HT1080 (cell line): ENCODE measurements at regions not wholly inside any gene's neighbourhood (a gene's known extent, or its start where the extent isn't known, plus 50 kb on each side); places are given as distances from the start of the nearest gene placed in this dataset.
A peak's percentile ranks its signal among the peaks of the same experiment; 100 is the strongest.
"Not testable (repeated sequence)": the region's sequence is repeated elsewhere in the genome, so short reads cannot be mapped to it uniquely, and the experiment has no call there.

Experiments
- DNase-seq: peaks from one replicate; pipeline ENCODE4 v3.0.0-alpha.2; 2015; ENCODE audit warnings: low read depth

GRCh38 chr4:161329852-161330251 lies 833.9 kb downstream of the FSTL5 start:
- no peak for DNase-seq

- DNase-seq: no peak
Observed at GRCh38 chr4:161321706-161322105, 842.1 kb downstream of the FSTL5 start.

- DNase-seq: peak; percentile 15
Observed at GRCh38 chr4:161320377-161320776, 843.4 kb downstream of the FSTL5 start.

- no peak for DNase-seq
Observed at GRCh38 chr4:161317000-161317399, 846.8 kb downstream of the FSTL5 start.

GRCh38 chr4:161314371-161314770 lies 849.4 kb downstream of the FSTL5 start:
- DNase-seq: no peak

- DNase-seq: no peak
Observed at GRCh38 chr4:161303551-161303950, 860.2 kb downstream of the FSTL5 start.

- DNase-seq: no peak
Observed at GRCh38 chr4:161291222-161291621, 872.6 kb downstream of the FSTL5 start.

GRCh38 chr4:161287678-161288352 lies 876.0 kb downstream of the FSTL5 start:
- DNase-seq: no peak

GRCh38 chr4:161285461-161285860 lies 878.3 kb downstream of the FSTL5 start:
- no peak for DNase-seq

- DNase-seq: no peak
Observed at GRCh38 chr4:161280929-161281328, 882.9 kb downstream of the FSTL5 start.

GRCh38 chr4:161279095-161279494 lies 884.7 kb downstream of the FSTL5 start:
- DNase-seq: no peak

- DNase-seq: not testable (repeated sequence)
Observed at GRCh38 chr4:161277150-161277787, 886.5 kb downstream of the FSTL5 start.

- DNase-seq: no peak
Observed at GRCh38 chr4:161273607-161274006, 890.2 kb downstream of the FSTL5 start.

GRCh38 chr4:161260819-161261218 lies 903.0 kb downstream of the FSTL5 start:
- no peak for DNase-seq

- peak; percentile 30 for DNase-seq
Observed at GRCh38 chr4:161256716-161257115, 907.1 kb downstream of the FSTL5 start.

GRCh38 chr4:161256172-161256571 lies 907.6 kb downstream of the FSTL5 start:
- DNase-seq: no peak

GRCh38 chr4:161254375-161254774 lies 909.4 kb downstream of the FSTL5 start:
- peak; percentile 8 for DNase-seq

GRCh38 chr4:161252520-161253141 lies 911.2 kb downstream of the FSTL5 start:
- DNase-seq: peak; percentile 25

- DNase-seq: no peak
Observed at GRCh38 chr4:161249779-161250440, 913.9 kb downstream of the FSTL5 start.

- DNase-seq: no peak
Observed at GRCh38 chr4:161248880-161249279, 914.9 kb downstream of the FSTL5 start.

- DNase-seq: no peak
Observed at GRCh38 chr4:161247831-161248230, 916.0 kb downstream of the FSTL5 start.

GRCh38 chr4:161238033-161238432 lies 925.8 kb downstream of the FSTL5 start:
- no peak for DNase-seq
